WTC11 (cell line): ENCODE measurements at regions not wholly inside any gene's neighbourhood (a gene's known extent, or its start where the extent isn't known, plus 50 kb on each side); places are given as distances from the start of the nearest gene placed in this dataset.
A peak's percentile ranks its signal among the peaks of the same experiment; 100 is the strongest.

ENCODE experiments used
- ATAC-seq: fragments of 200-7000 bp; cut with Tn5 transposase; 2 replicates; pipeline ENCODE4 v1.10.0; 2021; ENCODE audit warnings: mild to moderate bottlenecking, moderate library complexity
- CTCF ChIA-PET: fragments of 300-600 bp; sonication (Branson Sonifier 250); formaldehyde crosslinking; loops from one replicate; lab custom pipeline; 2021; ENCODE audit warnings: antibody characterized with exemption; lab: Charles Lee
- POLR2A ChIA-PET: fragments of 350-600 bp; sonication (Branson Sonifier 250); formaldehyde crosslinking; loops from one replicate; lab custom pipeline; 2021; ENCODE audit warnings: antibody characterized with exemption; lab: Charles Lee
- DNase-seq: peaks from one replicate; pipeline ENCODE4 v3.0.0; 2021; ENCODE audit warnings: low spot score
- H3K27ac Mint-ChIP-seq: 2 replicates; pipeline ENCODE4 v1.8.0; 2021; ENCODE audit warnings: mixed read lengths
- H3K27me3 Mint-ChIP-seq: 2 replicates; pipeline ENCODE4 v1.8.0; 2021; ENCODE audit warnings: low read depth, mild to moderate bottlenecking, moderate library complexity, mixed read lengths
- H3K36me3 Mint-ChIP-seq: 2 replicates; pipeline ENCODE4 v1.8.0; 2021; ENCODE audit warnings: mixed read lengths
- H3K4me1 Mint-ChIP-seq: 2 replicates; pipeline ENCODE4 v1.8.0; 2022; ENCODE audit warnings: mixed read lengths
- H3K4me3 Mint-ChIP-seq: 2 replicates; pipeline ENCODE4 v1.8.0; 2021; ENCODE audit warnings: mild to moderate bottlenecking, moderate library complexity, mixed read lengths
- H3K9me3 Mint-ChIP-seq: 2 replicates; pipeline ENCODE4 v1.8.0; 2021; ENCODE audit warnings: mixed read lengths
- AFF4 ChIP-seq: sonication (generic); formaldehyde crosslinking; IDR thresholded peaks from 2 replicates; pipeline ENCODE4 v1.8.1; 2023; ENCODE audit warnings: mild to moderate bottlenecking, missing genetic modification reagents, borderline replicate concordance
- AR ChIP-seq: fragments of 250-450 bp; sonication (Bioruptor Pico); IDR thresholded peaks from 2 replicates; pipeline ENCODE4 v1.9.0; 2021; ENCODE audit warnings: mild to moderate bottlenecking
- ATF3 ChIP-seq: sonication (generic); formaldehyde crosslinking; conservative IDR thresholded peaks from 2 replicates; pipeline ENCODE4 v1.8.1; 2022; ENCODE audit warnings: mild to moderate bottlenecking, missing genetic modification reagents
- ELF4 ChIP-seq: sonication (generic); formaldehyde crosslinking; IDR thresholded peaks from 2 replicates; pipeline ENCODE4 v1.8.1; 2022; ENCODE audit warnings: low read depth, mild to moderate bottlenecking, moderate library complexity, missing genetic modification reagents
- EMX1 ChIP-seq: fragments of 250-450 bp; sonication (Bioruptor Pico); IDR thresholded peaks from 2 replicates; pipeline ENCODE4 v1.8.0; 2021; ENCODE audit warnings: mild to moderate bottlenecking
- FOXJ3 ChIP-seq: sonication (generic); formaldehyde crosslinking; IDR thresholded peaks from 2 replicates; pipeline ENCODE4 v1.9.0; 2021; ENCODE audit warnings: missing genetic modification reagents, mild to moderate bottlenecking, borderline replicate concordance
- FOXK1 ChIP-seq: sonication (generic); formaldehyde crosslinking; IDR thresholded peaks from 2 replicates; pipeline ENCODE4 v1.8.0; 2022; ENCODE audit warnings: mild to moderate bottlenecking, moderate library complexity, missing genetic modification reagents
- FOXP1 ChIP-seq: sonication (generic); formaldehyde crosslinking; IDR thresholded peaks from 2 replicates; pipeline ENCODE4 v1.8.0; 2022; ENCODE audit warnings: missing genetic modification reagents, mild to moderate bottlenecking, moderate library complexity, borderline replicate concordance
- JUN ChIP-seq: sonication (generic); formaldehyde crosslinking; IDR thresholded peaks from 2 replicates; pipeline ENCODE4 v1.8.0; 2023; ENCODE audit warnings: mild to moderate bottlenecking, missing genetic modification reagents
- MYBL2 ChIP-seq: sonication (generic); formaldehyde crosslinking; IDR thresholded peaks from 2 replicates; pipeline ENCODE4 v1.8.1; 2023; ENCODE audit warnings: mild to moderate bottlenecking, moderate library complexity, missing genetic modification reagents
- NFYB ChIP-seq: sonication (generic); formaldehyde crosslinking; conservative IDR thresholded peaks from 2 replicates; pipeline ENCODE4 v1.8.0; 2022; ENCODE audit warnings: low read depth, missing genetic modification reagents
- STAT6 ChIP-seq: sonication (generic); formaldehyde crosslinking; conservative IDR thresholded peaks from 2 replicates; pipeline ENCODE4 v1.8.1; 2023; ENCODE audit warnings: mild to moderate bottlenecking, low read depth, missing genetic modification reagents, moderate library complexity
- ZNF219 ChIP-seq: sonication (generic); formaldehyde crosslinking; IDR thresholded peaks from 2 replicates; pipeline ENCODE4 v1.8.0; 2023; ENCODE audit warnings: missing genetic modification reagents, mild to moderate bottlenecking, borderline replicate concordance
- ZNF416 ChIP-seq: fragments of 250-450 bp; sonication (Bioruptor Pico); IDR thresholded peaks from 2 replicates; pipeline ENCODE4 v1.9.0; 2021; ENCODE audit warnings: mild to moderate bottlenecking, inconsistent platforms
- TF ChIP-seq, protein P1 (sequence below): sonication (generic); formaldehyde crosslinking; IDR thresholded peaks from 2 replicates; pipeline ENCODE4 v1.8.0; 2022; ENCODE audit warnings: missing genetic modification reagents
- TF ChIP-seq, protein P2 (sequence below): sonication (generic); formaldehyde crosslinking; IDR thresholded peaks from 2 replicates; pipeline ENCODE4 v1.8.1; 2022; ENCODE audit warnings: mild to moderate bottlenecking, moderate library complexity, missing genetic modification reagents
- TF ChIP-seq, protein P3 (sequence below): fragments of 250-450 bp; sonication (Bioruptor Pico); IDR thresholded peaks from 2 replicates; pipeline ENCODE4 v1.9.0; 2021; ENCODE audit warnings: mild to moderate bottlenecking

DNA sequence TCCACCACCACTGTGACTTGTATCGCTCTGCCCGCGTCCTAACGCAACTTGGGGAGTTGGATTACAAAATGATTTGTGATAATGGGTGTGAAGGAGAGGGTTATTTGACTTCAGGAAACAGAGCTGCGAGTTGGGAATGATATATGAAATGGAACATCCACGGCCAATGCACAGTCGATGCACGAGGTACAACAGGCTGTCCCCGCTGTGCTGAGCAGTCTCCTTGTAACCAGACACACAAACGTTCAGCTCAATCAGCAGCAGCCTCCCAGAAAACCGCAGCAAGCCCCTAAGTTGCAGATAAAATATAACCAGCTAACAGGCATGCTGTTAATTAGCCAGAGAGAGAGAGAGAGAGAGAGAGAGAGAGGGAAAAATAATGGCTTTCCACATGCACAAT is 332.7 kb upstream of the MGMT start:
- DNase-seq, result no peak
- TF ChIP-seq AFF4 (CRISPR knock-in tag) (no peak), ATF3 (no peak), EMX1 (no peak)
- TF ChIP-seq, all 79 proteins: peak for 0
- ATAC-seq, result no peak
- no peaks in the 10 kb centered on the region for H3K9me3 Mint-ChIP-seq
- ChIA-PET CTCF (interaction anchor here (0.9 kb wide), 1 partner anchor 143 kb away, joined by 3 read pairs; no protein-coding TSS in a partner anchor), POLR2A (interaction anchor here (0.6 kb wide), 2 partner anchors 558 to 800 kb away, joined by 3 to 4 read pairs; no protein-coding TSS in a partner anchor)
- no peaks in the 10 kb centered on the region for H3K36me3 Mint-ChIP-seq
- no peak overlapping the region for H3K4me3 Mint-ChIP-seq
- H3K27me3 Mint-ChIP-seq, result no peaks in the 10 kb centered on the region
- H3K4me1 Mint-ChIP-seq, result peaks cover 41% of the 10 kb centered on the region
- no peak overlapping the region for H3K27ac Mint-ChIP-seq

DNA sequence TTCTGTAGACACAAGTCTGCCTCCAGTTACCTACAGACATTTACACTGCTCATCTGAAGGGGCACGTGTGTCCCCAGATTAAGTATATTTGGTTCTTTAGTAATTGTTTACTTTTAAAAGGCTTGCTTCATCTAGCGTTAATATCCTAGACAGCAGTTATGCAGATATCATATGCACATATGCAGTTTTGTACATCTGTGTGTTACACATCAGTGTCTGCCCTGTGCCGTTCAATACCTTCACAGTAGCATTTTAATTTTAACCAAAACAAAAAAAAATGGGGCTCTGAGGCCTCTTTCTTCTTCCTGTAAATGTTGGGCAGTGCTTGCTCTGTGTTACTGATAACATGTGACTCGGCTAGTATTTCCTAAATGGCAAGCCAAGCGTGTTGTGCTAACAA is 331.4 kb upstream of the MGMT start:
- H3K4me1 Mint-ChIP-seq, result peaks cover 46% of the 10 kb centered on the region
- no peaks in the 10 kb centered on the region for H3K36me3 Mint-ChIP-seq
- no peaks in the 10 kb centered on the region for H3K27me3 Mint-ChIP-seq
- no peak overlapping the region for H3K4me3 Mint-ChIP-seq
- POLR2A ChIA-PET, result no interaction called here
- no peak for TF ChIP-seq ZNF416 (CRISPR knock-in tag)
- no peak for TF ChIP-seq MYBL2 (CRISPR knock-in tag)
- TF ChIP-seq, protein P1, sequence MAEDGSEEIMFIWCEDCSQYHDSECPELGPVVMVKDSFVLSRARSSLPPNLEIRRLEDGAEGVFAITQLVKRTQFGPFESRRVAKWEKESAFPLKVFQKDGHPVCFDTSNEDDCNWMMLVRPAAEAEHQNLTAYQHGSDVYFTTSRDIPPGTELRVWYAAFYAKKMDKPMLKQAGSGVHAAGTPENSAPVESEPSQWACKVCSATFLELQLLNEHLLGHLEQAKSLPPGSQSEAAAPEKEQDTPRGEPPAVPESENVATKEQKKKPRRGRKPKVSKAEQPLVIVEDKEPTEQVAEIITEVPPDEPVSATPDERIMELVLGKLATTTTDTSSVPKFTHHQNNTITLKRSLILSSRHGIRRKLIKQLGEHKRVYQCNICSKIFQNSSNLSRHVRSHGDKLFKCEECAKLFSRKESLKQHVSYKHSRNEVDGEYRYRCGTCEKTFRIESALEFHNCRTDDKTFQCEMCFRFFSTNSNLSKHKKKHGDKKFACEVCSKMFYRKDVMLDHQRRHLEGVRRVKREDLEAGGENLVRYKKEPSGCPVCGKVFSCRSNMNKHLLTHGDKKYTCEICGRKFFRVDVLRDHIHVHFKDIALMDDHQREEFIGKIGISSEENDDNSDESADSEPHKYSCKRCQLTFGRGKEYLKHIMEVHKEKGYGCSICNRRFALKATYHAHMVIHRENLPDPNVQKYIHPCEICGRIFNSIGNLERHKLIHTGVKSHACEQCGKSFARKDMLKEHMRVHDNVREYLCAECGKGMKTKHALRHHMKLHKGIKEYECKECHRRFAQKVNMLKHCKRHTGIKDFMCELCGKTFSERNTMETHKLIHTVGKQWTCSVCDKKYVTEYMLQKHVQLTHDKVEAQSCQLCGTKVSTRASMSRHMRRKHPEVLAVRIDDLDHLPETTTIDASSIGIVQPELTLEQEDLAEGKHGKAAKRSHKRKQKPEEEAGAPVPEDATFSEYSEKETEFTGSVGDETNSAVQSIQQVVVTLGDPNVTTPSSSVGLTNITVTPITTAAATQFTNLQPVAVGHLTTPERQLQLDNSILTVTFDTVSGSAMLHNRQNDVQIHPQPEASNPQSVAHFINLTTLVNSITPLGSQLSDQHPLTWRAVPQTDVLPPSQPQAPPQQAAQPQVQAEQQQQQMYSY (CRISPR knock-in tag), result no peak
- no peak for TF ChIP-seq FOXP1
- TF ChIP-seq, protein P2, sequence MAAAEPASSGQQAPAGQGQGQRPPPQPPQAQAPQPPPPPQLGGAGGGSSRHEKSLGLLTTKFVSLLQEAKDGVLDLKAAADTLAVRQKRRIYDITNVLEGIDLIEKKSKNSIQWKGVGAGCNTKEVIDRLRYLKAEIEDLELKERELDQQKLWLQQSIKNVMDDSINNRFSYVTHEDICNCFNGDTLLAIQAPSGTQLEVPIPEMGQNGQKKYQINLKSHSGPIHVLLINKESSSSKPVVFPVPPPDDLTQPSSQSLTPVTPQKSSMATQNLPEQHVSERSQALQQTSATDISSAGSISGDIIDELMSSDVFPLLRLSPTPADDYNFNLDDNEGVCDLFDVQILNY (CRISPR knock-in tag), result no peak
- TF ChIP-seq NFYB (CRISPR knock-in tag), result no peak
- TF ChIP-seq FOXK1 (CRISPR knock-in tag), result no peak
- no peak for DNase-seq
- no peak for ATAC-seq
- H3K27ac Mint-ChIP-seq, result no peak overlapping the region
- CTCF ChIA-PET, result no interaction called here
- no peaks in the 10 kb centered on the region for H3K9me3 Mint-ChIP-seq

- peaks cover 51% of the 10 kb centered on the region for H3K4me1 Mint-ChIP-seq
- no peaks in the 10 kb centered on the region for H3K27me3 Mint-ChIP-seq
- DNase-seq, result no peak
- peak; percentile 27 for ATAC-seq
- H3K4me3 Mint-ChIP-seq, result no peak overlapping the region
- H3K36me3 Mint-ChIP-seq, result no peaks in the 10 kb centered on the region
- H3K9me3 Mint-ChIP-seq, result no peaks in the 10 kb centered on the region
- ChIA-PET POLR2A (no interaction called here), CTCF (no interaction called here)
- no peak overlapping the region for H3K27ac Mint-ChIP-seq
- no peak for TF ChIP-seq ATF3
- TF ChIP-seq, protein P3, sequence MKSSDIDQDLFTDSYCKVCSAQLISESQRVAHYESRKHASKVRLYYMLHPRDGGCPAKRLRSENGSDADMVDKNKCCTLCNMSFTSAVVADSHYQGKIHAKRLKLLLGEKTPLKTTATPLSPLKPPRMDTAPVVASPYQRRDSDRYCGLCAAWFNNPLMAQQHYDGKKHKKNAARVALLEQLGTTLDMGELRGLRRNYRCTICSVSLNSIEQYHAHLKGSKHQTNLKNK (CRISPR knock-in tag), result no peak
- TF ChIP-seq JUN (CRISPR knock-in tag), result no peak
- no peak for TF ChIP-seq FOXJ3 (CRISPR knock-in tag)
- no peak for TF ChIP-seq STAT6
- no peak for TF ChIP-seq AR (CRISPR knock-in tag)
- no peak for TF ChIP-seq ZNF219 (CRISPR knock-in tag)
- no peak for TF ChIP-seq ELF4 (CRISPR knock-in tag)
Observed at GRCh38 chr10:129136074-129136473, 331.0 kb upstream of the MGMT start.
